ENCODE measurements at regions not wholly inside any gene's neighbourhood (a gene's known extent, or its start where the extent isn't known, plus 50 kb on each side); places are given as distances from the start of the nearest gene placed in this dataset.

- intact Hi-C loops (cut with micrococcal nuclease): no loop called here
- BruUV-seq (replicated peaks): no TSS peak
Observed at GRCh38 chr10:131013281-131013912, 298.1 kb downstream of the TCERG1L start.

GRCh38 chr10:131014271-131014670 is 297.2 kb downstream of the TCERG1L start:
- Histone ChIP-seq H3K9me3 (ENCODE audit: low read length) (no peaks in the 10 kb centered on the region), H4K20me1 (ENCODE audit: low read length) (no peaks in the 10 kb centered on the region), H3K9me2 (replicated peaks; ENCODE audit: low read length) (no peaks in the 10 kb centered on the region), H3K9ac (ENCODE audit: low read length) (no peak overlapping the region), H2AFZ (ENCODE audit: low read length) (no peak overlapping the region), H3K4me1 (ENCODE audit: insufficient read depth, low read length) (no peaks in the 10 kb centered on the region), H3K4me2 (ENCODE audit: low read length) (no peak overlapping the region), H3K27me3 (ENCODE audit: low read length) (no peaks in the 10 kb centered on the region), H3K79me2 (ENCODE audit: low read length) (no peaks in the 10 kb centered on the region), H3K27ac (ENCODE audit: low read length) (no peak overlapping the region), H3K4me3 (ENCODE audit: low read length) (no peak overlapping the region), H3K36me3 (ENCODE audit: low read depth, low read length) (no peaks in the 10 kb centered on the region), H3F3A (ENCODE audit: low read length, unreplicated experiment) (no peaks in the 10 kb centered on the region)
- ChIA-PET POLR2A (ENCODE audit: unreplicated experiment) (no interaction called here), CTCF (no interaction called here)
- ATAC-seq: no peak
- TF ChIP-seq EZH2 (IDR thresholded peaks at IDR 0.05; ENCODE audit: low read length, unreplicated experiment) (no peak), CTCF (conservative IDR thresholded peaks at IDR 0.05; ENCODE audit: low read depth, low read length) (no peak), EZH2phosphoT487 (IDR thresholded peaks at IDR 0.05; ENCODE audit: borderline replicate concordance, low read length) (no peak)
- DNase-seq: no peak
- intact Hi-C loops (cut with micrococcal nuclease): no loop called here
- BruUV-seq (replicated peaks): no TSS peak

More at GRCh38 chr10:131013281-131013912, 298.1 kb downstream of the TCERG1L start:
- Histone ChIP-seq H3K4me2 (ENCODE audit: low read length) (no peak overlapping the region), H3F3A (ENCODE audit: low read length, unreplicated experiment) (no peaks in the 10 kb centered on the region), H3K27ac (ENCODE audit: low read length) (no peak overlapping the region), H3K79me2 (ENCODE audit: low read length) (no peaks in the 10 kb centered on the region), H2AFZ (ENCODE audit: low read length) (no peak overlapping the region), H3K36me3 (ENCODE audit: low read depth, low read length) (no peaks in the 10 kb centered on the region), H3K4me3 (ENCODE audit: low read length) (no peak overlapping the region), H3K9ac (ENCODE audit: low read length) (no peak overlapping the region), H4K20me1 (ENCODE audit: low read length) (no peaks in the 10 kb centered on the region), H3K9me3 (ENCODE audit: low read length) (no peaks in the 10 kb centered on the region), H3K9me2 (replicated peaks; ENCODE audit: low read length) (no peaks in the 10 kb centered on the region), H3K4me1 (ENCODE audit: insufficient read depth, low read length) (no peaks in the 10 kb centered on the region), H3K27me3 (ENCODE audit: low read length) (no peaks in the 10 kb centered on the region)
- ATAC-seq (no peak), DNase-seq (no peak)
- POLR2A ChIA-PET (ENCODE audit: unreplicated experiment): no interaction called here
- CTCF ChIA-PET: no interaction called here
- TF ChIP-seq EZH2 (IDR thresholded peaks at IDR 0.05; ENCODE audit: low read length, unreplicated experiment) (no peak), EZH2phosphoT487 (IDR thresholded peaks at IDR 0.05; ENCODE audit: borderline replicate concordance, low read length) (no peak), CTCF (conservative IDR thresholded peaks at IDR 0.05; ENCODE audit: low read depth, low read length) (no peak)

DNA sequence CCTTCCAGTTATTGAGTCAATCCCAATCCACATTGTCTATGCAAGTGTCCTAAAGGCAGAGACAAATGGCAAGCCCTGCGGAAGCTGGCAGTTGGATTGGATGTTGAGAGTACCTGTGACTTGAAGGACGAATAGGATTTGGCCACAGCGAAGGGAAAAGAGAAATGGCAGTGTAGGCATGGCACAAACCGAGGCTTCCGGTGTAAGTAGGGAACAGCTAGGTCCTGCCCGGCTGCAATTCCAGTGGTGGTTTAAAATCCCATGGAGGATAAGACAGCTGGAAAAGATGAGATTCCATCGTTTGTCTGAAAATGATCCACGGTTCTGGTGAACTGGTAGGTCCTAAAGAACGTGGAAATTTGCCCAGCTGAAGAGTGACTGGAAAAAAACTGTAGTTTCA is 296.2 kb downstream of the TCERG1L start:
- CTCF ChIA-PET: no interaction called here
- TF ChIP-seq CTCF (conservative IDR thresholded peaks at IDR 0.05; ENCODE audit: low read depth, low read length) (no peak), EZH2 (IDR thresholded peaks at IDR 0.05; ENCODE audit: low read length, unreplicated experiment) (no peak), EZH2phosphoT487 (IDR thresholded peaks at IDR 0.05; ENCODE audit: borderline replicate concordance, low read length) (no peak)
- H3K27me3 ChIP-seq (ENCODE audit: low read length): no peaks in the 10 kb centered on the region
- ATAC-seq (no peak), DNase-seq (no peak)
- BruUV-seq (replicated peaks): no TSS peak
- H3K4me1 ChIP-seq (ENCODE audit: insufficient read depth, low read length): no peaks in the 10 kb centered on the region
- intact Hi-C loops (cut with micrococcal nuclease): no loop called here
- no peaks in the 10 kb centered on the region for H4K20me1 ChIP-seq (ENCODE audit: low read length)
- H3K79me2 ChIP-seq (ENCODE audit: low read length): no peaks in the 10 kb centered on the region
- H3F3A ChIP-seq (ENCODE audit: low read length, unreplicated experiment): no peaks in the 10 kb centered on the region
- POLR2A ChIA-PET (ENCODE audit: unreplicated experiment): no interaction called here
- H3K4me2 ChIP-seq (ENCODE audit: low read length): no peak overlapping the region
- H3K9me3 ChIP-seq (ENCODE audit: low read length): no peaks in the 10 kb centered on the region
- H2AFZ ChIP-seq (ENCODE audit: low read length): no peak overlapping the region
- no peak overlapping the region for H3K9ac ChIP-seq (ENCODE audit: low read length)
- no peaks in the 10 kb centered on the region for H3K9me2 ChIP-seq (replicated peaks; ENCODE audit: low read length)
- no peaks in the 10 kb centered on the region for H3K36me3 ChIP-seq (ENCODE audit: low read depth, low read length)
- H3K4me3 ChIP-seq (ENCODE audit: low read length): no peak overlapping the region
- H3K27ac ChIP-seq (ENCODE audit: low read length): no peak overlapping the region
